ENCODE measurements at regions not wholly inside any gene's neighbourhood (a gene's known extent, or its start where the extent isn't known, plus 50 kb on each side); places are given as distances from the start of the nearest gene placed in this dataset.

DNA sequence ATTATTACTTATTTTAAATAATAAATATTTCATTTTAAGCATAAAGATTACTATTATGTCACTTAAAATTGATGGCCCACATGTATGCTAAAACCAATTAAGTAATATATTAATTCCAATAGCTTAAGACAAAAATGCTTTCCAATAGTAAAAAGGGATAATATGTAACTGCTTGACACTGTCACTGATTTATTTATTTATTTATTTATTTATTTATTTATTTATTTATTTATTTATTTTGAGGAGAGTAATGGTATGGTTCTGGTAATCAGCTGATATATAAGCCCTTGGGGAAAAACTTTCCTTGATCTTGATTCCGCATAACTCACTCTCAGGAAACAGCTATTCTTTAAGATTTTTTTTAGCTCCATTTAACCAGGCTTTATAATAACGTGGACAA lies 903.0 kb upstream of the ATXN8OS start (continued):
- TF ChIP-seq ZNF48 (tag by site-specific recombination; IDR thresholded peaks at IDR 0.05) (no peak), GLIS2 (tag by site-specific recombination; IDR thresholded peaks at IDR 0.05) (no peak), ZNF114 (tag by site-specific recombination; IDR thresholded peaks at IDR 0.05) (no peak), REPIN1 (tag by site-specific recombination; IDR thresholded peaks at IDR 0.05; ENCODE audit: low read depth) (no peak), ZNF23 (tag by site-specific recombination; IDR thresholded peaks at IDR 0.05; ENCODE audit: borderline replicate concordance) (no peak), ZNF501 (tag by site-specific recombination; IDR thresholded peaks at IDR 0.05) (peak; percentile 56; the same call in 1 of the 2 replicates), ZNF558 (tag by site-specific recombination; IDR thresholded peaks at IDR 0.05) (0 out of 2 replicates have a peak, but pooled peaks have one; percentile 21), ZNF16 (tag by site-specific recombination; IDR thresholded peaks at IDR 0.05; ENCODE audit: low read depth) (no peak), ZNF426 (tag by site-specific recombination; IDR thresholded peaks at IDR 0.05) (peak; percentile 87), ZNF302 (tag by site-specific recombination; IDR thresholded peaks at IDR 0.05; ENCODE audit: low read depth) (no peak), KLF10 (tag by site-specific recombination; IDR thresholded peaks at IDR 0.05) (no peak), ZNF184 (tag by site-specific recombination; IDR thresholded peaks at IDR 0.05) (no peak), ZNF747 (tag by site-specific recombination; IDR thresholded peaks at IDR 0.05) (no peak), ZNF658 (tag by site-specific recombination; IDR thresholded peaks at IDR 0.05) (no peak), ZBTB1 (tag by site-specific recombination; IDR thresholded peaks at IDR 0.05) (no peak), OVOL3 (tag by site-specific recombination; IDR thresholded peaks at IDR 0.05) (no peak), ZFP69B (tag by site-specific recombination; IDR thresholded peaks at IDR 0.05) (no peak), ZNF560 (tag by site-specific recombination; IDR thresholded peaks at IDR 0.05; ENCODE audit: borderline replicate concordance) (no peak), KLF1 (tag by site-specific recombination; IDR thresholded peaks at IDR 0.05) (no peak), ZNF211 (tag by site-specific recombination; IDR thresholded peaks at IDR 0.05; ENCODE audit: low read depth) (no peak), ZNF626 (tag by site-specific recombination; IDR thresholded peaks at IDR 0.05) (no peak), ZNF341 (tag by site-specific recombination; IDR thresholded peaks at IDR 0.05; ENCODE audit: low read depth) (no peak)
- TF ChIP-seq, protein P1, sequence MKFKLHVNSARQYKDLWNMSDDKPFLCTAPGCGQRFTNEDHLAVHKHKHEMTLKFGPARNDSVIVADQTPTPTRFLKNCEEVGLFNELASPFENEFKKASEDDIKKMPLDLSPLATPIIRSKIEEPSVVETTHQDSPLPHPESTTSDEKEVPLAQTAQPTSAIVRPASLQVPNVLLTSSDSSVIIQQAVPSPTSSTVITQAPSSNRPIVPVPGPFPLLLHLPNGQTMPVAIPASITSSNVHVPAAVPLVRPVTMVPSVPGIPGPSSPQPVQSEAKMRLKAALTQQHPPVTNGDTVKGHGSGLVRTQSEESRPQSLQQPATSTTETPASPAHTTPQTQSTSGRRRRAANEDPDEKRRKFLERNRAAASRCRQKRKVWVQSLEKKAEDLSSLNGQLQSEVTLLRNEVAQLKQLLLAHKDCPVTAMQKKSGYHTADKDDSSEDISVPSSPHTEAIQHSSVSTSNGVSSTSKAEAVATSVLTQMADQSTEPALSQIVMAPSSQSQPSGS (tag by site-specific recombination; IDR thresholded peaks at IDR 0.05; ENCODE audit: low read depth) = no peak
- TF ChIP-seq, protein P2, sequence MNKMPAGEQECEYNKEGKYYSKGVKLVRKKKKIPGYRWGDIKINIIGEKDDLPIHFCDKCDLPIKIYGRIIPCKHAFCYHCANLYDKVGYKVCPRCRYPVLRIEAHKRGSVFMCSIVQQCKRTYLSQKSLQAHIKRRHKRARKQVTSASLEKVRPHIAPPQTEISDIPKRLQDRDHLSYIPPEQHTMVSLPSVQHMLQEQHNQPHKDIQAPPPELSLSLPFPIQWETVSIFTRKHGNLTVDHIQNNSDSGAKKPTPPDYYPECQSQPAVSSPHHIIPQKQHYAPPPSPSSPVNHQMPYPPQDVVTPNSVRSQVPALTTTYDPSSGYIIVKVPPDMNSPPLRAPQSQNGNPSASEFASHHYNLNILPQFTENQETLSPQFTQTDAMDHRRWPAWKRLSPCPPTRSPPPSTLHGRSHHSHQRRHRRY (tag by site-specific recombination; IDR thresholded peaks at IDR 0.05) = no peak
- TF ChIP-seq, protein P3, sequence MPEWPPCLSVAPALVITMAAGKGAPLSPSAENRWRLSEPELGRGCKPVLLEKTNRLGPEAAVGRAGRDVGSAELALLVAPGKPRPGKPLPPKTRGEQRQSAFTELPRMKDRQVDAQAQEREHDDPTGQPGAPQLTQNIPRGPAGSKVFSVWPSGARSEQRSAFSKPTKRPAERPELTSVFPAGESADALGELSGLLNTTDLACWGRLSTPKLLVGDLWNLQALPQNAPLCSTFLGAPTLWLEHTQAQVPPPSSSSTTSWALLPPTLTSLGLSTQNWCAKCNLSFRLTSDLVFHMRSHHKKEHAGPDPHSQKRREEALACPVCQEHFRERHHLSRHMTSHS (tag by site-specific recombination; IDR thresholded peaks at IDR 0.05) = no peak
- TF ChIP-seq, protein P4, sequence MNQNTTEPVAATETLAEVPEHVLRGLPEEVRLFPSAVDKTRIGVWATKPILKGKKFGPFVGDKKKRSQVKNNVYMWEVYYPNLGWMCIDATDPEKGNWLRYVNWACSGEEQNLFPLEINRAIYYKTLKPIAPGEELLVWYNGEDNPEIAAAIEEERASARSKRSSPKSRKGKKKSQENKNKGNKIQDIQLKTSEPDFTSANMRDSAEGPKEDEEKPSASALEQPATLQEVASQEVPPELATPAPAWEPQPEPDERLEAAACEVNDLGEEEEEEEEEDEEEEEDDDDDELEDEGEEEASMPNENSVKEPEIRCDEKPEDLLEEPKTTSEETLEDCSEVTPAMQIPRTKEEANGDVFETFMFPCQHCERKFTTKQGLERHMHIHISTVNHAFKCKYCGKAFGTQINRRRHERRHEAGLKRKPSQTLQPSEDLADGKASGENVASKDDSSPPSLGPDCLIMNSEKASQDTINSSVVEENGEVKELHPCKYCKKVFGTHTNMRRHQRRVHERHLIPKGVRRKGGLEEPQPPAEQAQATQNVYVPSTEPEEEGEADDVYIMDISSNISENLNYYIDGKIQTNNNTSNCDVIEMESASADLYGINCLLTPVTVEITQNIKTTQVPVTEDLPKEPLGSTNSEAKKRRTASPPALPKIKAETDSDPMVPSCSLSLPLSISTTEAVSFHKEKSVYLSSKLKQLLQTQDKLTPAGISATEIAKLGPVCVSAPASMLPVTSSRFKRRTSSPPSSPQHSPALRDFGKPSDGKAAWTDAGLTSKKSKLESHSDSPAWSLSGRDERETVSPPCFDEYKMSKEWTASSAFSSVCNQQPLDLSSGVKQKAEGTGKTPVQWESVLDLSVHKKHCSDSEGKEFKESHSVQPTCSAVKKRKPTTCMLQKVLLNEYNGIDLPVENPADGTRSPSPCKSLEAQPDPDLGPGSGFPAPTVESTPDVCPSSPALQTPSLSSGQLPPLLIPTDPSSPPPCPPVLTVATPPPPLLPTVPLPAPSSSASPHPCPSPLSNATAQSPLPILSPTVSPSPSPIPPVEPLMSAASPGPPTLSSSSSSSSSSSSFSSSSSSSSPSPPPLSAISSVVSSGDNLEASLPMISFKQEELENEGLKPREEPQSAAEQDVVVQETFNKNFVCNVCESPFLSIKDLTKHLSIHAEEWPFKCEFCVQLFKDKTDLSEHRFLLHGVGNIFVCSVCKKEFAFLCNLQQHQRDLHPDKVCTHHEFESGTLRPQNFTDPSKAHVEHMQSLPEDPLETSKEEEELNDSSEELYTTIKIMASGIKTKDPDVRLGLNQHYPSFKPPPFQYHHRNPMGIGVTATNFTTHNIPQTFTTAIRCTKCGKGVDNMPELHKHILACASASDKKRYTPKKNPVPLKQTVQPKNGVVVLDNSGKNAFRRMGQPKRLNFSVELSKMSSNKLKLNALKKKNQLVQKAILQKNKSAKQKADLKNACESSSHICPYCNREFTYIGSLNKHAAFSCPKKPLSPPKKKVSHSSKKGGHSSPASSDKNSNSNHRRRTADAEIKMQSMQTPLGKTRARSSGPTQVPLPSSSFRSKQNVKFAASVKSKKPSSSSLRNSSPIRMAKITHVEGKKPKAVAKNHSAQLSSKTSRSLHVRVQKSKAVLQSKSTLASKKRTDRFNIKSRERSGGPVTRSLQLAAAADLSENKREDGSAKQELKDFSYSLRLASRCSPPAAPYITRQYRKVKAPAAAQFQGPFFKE (tag by site-specific recombination; IDR thresholded peaks at IDR 0.05; ENCODE audit: borderline replicate concordance) = no peak
- TF ChIP-seq, protein P5, sequence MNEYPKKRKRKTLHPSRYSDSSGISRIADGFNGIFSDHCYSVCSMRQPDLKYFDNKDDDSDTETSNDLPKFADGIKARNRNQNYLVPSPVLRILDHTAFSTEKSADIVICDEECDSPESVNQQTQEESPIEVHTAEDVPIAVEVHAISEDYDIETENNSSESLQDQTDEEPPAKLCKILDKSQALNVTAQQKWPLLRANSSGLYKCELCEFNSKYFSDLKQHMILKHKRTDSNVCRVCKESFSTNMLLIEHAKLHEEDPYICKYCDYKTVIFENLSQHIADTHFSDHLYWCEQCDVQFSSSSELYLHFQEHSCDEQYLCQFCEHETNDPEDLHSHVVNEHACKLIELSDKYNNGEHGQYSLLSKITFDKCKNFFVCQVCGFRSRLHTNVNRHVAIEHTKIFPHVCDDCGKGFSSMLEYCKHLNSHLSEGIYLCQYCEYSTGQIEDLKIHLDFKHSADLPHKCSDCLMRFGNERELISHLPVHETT (tag by site-specific recombination; IDR thresholded peaks at IDR 0.05) = no peak
- TF ChIP-seq, protein P6, sequence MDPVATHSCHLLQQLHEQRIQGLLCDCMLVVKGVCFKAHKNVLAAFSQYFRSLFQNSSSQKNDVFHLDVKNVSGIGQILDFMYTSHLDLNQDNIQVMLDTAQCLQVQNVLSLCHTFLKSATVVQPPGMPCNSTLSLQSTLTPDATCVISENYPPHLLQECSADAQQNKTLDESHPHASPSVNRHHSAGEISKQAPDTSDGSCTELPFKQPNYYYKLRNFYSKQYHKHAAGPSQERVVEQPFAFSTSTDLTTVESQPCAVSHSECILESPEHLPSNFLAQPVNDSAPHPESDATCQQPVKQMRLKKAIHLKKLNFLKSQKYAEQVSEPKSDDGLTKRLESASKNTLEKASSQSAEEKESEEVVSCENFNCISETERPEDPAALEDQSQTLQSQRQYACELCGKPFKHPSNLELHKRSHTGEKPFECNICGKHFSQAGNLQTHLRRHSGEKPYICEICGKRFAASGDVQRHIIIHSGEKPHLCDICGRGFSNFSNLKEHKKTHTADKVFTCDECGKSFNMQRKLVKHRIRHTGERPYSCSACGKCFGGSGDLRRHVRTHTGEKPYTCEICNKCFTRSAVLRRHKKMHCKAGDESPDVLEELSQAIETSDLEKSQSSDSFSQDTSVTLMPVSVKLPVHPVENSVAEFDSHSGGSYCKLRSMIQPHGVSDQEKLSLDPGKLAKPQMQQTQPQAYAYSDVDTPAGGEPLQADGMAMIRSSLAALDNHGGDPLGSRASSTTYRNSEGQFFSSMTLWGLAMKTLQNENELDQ (tag by site-specific recombination; IDR thresholded peaks at IDR 0.05; ENCODE audit: low read depth) = no peak
